Middle frontal gyrus (tissue), 1 donor: ENCODE measurements at regions not wholly inside any gene's neighbourhood (a gene's known extent, or its start where the extent isn't known, plus 50 kb on each side); places are given as distances from the start of the nearest gene placed in this dataset.

Experiments
- DNase-seq: peaks from one replicate; pipeline ENCODE4 v3.0.0-alpha.2; 2015; ENCODE audit warnings: low spot score; ENCODE audit errors: extremely low spot score

DNA sequence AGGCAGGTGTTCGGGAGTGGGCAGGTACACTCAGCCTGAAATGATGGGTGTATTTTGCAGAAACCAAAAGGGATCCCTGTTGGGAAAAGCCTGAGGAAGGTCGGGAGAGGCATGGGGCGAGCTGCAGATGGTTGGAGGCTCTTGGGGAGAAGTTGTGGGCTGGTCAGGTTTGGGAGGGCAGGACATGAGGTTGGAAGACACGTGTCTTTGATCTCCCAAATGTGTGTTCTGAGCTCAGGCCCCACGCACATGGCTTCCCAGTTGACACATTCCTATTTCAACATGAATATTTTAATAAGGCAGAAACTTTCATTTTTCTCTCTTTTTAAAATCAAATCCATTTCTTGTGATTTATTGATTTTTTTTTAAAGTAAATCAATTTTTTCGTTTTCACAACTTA, 1003.3 kb downstream of the TBC1D22A start:
- no peak for DNase-seq

DNA sequence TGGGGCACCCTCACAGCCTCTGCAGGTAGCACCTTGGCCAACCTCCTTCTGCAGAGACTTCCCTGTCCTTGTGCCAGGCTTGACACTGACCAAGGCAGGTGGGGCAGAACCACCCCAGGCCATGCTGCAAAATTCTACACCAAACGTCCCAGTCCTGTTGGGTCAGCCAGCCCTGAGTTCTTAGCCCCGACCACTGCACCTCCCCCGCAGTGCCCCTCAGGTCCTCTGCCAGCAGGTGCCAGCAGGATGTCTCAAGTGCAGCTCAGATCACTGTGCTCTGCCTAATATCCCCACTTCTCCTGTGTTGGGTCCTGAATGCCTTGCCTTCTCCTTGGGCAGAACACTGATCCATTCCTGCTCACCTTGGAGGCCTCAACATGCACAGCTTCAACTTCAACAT, 999.7 kb downstream of the TBC1D22A start:
- no peak for DNase-seq

DNA sequence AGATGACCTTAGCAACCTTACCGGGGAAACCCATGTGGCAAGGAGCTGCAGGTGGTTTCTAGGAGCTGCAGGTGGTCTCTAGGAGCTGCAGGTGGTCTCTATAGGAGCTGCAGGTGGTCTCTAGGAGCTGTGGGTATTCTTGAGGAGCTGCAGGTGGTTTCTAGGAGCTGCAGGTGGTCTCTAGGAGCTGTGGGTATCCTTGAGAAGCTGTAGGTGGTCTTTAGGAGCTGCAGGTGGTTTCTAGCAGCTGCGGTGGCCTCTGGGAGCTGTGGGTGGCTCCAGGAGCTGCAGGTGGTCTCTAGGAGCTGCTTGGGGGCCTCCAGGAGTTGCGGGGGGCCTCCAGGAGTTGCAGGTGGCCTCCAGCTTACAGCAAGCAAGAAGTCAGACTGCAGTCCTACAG, 997.5 kb downstream of the TBC1D22A start:
- DNase-seq, result no peak

DNA sequence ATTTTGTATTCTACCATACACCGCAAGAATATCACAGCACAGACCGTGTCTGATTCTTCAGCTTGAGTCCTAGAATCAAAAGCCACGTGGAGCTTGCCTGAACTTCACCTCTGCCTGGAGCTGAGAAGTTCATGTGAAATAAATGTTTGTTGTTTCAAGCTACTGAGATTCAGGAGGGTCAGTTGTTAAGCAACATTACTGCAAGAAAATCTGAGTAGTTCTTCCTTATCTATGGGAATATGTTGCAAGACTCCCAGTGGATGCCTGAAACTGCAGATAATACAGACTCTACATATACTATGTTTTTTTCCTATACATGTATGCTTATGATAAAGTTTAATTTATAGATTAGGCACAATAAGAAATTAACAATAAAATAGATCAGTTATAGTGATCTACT, 995.3 kb downstream of the TBC1D22A start:
- DNase-seq, result no peak

DNA sequence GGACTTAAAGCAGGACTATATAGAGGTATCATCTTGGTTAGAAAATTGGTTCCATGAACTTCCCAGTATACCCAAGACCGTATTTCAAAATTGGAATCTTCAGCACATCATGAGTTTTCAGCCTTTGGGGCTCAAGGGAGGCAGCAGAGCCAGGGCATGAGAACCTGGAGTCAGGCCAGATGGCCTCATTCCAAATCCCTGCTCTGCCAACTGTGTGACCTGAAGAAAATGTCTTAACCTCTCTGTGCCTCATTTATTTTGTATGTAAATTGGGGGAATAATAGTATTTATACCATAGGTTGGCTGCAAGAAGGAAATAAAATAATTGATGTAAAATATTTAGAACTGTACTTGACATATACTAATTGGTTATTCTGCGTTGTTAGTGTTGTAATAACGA, 987.6 kb downstream of the TBC1D22A start:
- DNase-seq, result no peak

DNA sequence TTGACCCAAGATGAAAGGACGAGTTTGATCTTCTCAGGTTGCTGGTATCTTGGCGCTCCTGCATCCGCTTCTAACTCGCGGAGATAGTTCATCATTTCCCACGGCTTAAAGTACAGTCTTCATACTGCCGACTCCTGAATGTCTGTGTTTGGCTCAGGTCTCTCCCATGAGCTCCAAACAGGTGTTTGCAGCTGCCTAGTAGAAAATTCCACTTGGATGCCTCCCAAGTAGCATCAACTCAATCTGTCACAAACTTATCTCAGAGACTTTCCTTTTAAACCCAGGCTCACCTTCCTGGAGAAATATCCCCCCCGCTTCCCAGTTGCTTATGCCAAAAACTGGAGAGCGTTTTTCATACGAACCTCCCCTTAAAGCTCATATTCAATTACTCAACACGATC, 986.5 kb downstream of the TBC1D22A start:
- DNase-seq, result no peak

DNA sequence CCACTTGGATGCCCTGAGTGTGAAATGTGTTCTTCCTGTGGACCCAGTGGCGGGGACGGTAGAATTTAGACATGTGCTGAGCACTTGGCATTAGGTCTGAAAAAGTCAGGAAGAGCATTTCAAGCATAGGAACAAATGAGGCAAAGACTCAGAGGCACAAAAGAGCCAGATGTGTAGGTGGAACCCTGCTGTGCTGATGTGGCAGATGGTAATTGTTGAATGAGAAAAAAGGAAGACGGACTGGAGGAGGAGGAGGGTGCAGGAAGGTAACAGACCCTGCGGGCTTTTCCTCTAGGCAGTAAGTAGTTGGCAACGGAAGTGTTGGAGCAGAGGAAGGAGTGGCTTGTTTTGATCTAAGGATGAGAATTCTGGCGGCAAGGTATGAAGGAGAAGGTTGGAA, 985.8 kb downstream of the TBC1D22A start:
- no peak for DNase-seq

DNA sequence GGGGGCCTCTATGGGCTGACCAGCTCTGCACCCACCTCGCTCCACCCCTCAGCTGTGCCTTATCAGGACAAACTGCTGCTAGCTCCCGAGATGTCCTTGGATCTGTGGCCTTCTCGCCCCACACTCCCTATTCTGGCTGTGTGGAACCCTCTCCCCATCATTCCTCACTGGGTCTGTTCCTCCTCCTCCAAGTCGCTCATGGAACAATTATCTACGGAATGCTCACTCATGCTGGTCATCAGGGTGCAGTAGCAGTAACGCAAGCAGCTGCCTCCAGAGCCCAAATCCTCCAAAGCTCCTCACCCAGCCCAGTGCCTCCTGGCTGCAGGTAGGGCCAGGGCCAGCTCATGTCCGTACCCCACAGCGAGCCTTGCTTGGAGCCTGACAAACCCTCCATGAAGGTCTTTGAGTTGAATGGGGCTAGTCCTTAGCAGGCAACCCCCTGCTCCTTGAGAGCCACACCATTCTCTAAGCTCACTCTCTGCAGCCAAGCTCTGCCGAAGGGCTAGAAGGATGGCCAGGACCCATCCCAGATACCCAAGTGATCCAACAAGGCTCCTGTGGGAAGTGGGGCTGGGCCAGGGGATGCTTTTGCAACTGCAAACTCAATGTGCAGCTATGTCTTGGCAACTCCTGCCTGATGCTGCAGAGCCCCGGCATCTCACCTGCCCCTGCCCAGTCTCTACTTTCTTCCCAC, 977.8 kb downstream of the TBC1D22A start:
- no peak for DNase-seq

DNA sequence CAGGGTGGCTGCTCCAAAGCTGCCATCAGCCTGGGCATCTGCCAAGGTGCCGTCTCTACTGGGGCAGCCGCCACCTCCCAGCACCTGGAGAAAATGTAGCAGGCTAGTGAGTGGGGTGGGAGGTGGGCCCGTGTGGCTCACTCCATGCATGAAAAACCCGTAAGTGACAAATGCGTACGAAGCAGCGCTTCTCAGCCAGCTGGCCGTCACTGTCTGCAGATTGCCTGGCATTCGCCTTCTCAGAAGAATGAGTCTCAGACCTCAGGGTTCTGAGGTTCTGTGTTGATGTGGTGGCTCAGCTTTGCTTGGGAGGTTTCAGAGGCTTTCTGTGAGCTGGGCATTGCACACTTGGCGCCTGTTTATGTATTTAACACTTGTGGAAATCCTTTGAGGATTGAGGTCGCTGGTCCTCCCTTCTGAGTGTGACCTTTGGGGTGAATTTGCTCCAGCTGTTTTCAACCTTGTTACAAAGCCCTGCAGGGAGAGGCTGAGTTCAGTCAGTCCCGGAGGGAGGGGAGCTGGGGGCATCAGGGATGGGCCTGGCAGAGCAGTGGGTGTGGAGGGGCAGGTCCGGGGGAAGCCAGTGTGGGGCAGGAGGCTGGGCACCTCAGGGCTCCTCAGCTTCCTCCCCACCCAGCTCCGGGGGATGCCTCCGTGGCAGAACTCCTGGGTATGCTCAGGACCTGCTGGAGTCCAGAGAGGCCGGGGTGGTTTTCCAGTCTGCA, 977.0 kb downstream of the TBC1D22A start:
- no peak for DNase-seq

DNA sequence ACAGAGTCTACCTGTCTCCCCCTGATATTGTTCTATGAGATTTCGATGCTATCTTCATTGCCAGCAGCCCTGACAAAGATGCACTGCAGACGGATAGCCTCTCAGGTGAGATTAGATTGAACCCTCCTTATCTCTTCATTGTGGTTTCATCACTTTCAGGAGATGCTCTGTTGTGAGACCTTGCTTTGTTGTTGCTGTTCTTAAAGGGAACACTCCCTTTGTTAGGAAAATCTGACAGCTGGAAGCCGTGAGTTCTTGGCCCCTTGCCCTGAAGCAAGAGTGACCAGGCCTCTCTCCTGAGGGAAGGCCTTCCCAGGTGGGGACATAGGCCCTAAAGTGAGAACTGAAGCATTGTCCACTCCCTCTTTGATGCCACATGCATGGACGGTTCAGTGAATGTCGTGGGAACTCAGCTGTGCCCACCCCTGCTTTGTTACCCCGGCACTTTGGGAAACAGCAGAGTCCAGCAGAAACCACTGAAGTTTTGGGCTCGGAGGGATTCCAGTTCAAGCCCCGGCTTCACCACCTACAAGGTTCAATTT, 976.1 kb downstream of the TBC1D22A start:
- DNase-seq, result no peak

DNA sequence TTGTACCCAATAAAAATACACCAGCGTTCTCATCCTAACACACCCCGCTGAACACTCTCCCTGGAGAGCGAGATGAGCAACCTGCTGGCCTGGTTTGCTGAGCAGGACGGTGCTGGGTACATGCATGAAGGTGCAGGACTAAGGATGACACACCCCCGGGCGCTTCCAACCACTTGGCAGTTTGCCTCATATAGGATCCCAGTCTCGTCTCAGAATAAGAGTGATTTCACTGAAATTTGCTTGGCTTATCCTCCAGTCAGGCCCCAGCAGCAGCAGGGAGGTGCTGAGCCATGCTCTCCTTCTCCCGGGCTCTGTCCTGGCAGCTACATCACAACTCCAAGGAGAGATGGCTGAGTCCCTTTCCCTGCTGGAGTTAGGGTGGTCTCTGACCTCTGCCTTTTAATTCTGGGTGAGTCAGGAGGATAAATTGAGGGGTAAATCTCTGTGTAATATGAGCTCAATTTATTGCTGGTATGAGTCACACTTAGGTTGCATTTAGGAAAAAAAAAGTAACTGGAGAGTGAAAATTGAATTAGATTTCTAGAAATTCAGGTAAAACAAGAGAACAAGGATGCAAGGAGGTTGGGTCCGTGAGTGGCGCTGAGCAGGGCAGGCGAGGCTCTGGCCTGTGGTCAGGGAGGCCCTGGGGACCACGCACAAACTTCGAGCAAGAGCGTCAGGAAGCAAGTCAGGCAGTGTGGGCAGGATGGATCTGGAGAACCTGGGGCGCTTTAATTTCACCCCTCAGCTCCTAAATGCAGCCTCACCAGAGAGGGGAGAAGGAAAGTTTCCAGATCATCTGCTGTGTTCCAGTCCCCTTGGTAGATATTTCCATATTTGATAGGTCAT, 974.0 kb downstream of the TBC1D22A start:
- DNase-seq, result no peak

DNA sequence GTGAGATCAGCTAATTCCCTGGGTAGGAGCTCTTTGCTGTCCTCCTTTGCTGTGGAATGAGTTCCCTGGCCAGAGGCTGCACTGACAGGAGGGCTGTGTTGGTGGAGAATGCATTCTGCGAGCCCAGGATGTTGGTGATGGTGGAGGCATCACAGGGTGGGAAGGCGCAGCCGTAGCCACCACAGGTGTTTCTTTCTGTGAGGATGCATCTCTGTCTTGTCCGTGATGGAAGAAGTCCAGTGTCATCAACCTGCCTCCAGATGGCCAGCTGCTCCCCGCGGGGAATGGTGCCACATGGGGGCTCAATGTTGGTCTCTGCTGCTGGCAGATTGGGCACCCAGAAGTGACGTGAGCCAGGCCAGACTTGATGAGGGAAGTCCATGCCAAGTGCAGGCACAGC, 972.1 kb downstream of the TBC1D22A start:
- no peak for DNase-seq

DNA sequence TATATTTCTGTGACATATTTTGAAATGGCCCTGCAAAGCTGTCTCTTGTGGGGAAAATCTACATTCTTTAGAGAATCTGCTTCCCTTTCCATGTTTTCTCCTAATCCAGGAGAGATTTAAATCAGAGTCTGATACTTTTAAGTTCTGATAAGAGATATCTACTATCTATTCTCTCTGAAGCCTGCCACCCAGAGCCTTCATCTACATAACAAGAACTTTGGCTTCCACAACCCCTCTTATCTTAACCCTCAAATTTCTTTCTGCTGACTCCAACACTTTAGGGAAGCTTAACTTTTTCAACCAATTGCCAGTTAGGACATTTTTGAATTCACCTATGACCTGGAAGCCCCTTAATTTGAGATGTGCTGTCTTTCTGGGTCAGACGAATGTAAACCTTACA, 965.2 kb downstream of the TBC1D22A start:
- DNase-seq, result no peak

DNA sequence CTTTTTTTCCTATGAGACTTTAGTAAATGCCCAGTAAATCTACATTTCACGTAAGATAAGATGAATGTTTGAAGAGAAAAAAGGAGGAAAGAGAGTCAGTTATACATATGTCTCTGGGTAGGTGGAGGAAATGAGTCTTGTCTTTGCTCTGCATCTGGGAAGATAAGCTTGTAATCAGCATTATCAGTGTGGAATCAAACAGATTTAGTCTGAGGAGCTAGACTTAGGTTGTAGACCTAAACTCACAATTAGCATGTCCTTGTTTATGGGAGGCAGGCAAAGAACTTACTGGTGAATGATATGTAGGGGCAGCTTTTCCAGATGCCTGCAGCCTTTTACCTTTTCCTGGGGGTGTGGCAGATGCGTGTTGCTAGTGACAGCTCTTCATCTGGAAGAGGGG, 962.3 kb downstream of the TBC1D22A start:
- no peak for DNase-seq

DNA sequence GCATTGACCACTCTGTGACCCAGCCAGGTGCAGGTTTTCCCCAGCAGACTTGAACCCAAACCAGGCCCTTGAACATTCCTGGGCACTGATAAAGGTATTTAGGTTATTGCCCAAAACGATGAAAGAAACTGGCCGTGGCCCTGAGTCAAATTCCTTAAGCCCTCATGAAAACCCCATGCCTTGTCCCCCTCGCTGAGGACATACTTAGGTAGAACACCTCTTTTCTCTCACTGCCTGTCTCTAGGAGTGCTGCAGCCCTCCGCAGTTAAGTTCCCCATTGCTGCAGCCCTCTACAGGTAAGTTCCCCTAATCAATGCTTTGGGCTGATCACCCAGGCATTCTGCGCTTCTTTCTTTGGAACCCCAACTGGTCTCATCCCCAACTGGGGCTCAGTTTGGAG, 961.6 kb downstream of the TBC1D22A start:
- no peak for DNase-seq

DNA sequence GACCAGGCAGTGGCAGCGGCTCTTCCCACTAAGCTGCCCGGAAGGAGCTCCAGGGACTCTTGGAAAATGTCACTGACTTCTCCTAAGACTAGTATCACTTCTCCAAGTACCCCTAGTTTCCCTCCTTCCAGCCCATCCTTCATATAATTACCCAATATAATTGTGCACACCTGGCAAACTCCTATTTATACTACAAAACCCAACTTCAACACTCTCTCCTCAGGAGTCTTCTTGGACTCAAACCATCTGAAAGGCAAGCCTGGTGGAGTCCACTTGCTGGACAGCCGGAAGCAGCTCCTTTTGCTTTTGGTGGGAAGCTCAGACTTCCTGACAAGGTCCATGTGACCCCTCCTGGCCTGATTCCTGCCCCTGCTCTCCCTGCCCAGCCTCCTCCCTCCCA, 955.9 kb downstream of the TBC1D22A start:
- no peak for DNase-seq

DNA sequence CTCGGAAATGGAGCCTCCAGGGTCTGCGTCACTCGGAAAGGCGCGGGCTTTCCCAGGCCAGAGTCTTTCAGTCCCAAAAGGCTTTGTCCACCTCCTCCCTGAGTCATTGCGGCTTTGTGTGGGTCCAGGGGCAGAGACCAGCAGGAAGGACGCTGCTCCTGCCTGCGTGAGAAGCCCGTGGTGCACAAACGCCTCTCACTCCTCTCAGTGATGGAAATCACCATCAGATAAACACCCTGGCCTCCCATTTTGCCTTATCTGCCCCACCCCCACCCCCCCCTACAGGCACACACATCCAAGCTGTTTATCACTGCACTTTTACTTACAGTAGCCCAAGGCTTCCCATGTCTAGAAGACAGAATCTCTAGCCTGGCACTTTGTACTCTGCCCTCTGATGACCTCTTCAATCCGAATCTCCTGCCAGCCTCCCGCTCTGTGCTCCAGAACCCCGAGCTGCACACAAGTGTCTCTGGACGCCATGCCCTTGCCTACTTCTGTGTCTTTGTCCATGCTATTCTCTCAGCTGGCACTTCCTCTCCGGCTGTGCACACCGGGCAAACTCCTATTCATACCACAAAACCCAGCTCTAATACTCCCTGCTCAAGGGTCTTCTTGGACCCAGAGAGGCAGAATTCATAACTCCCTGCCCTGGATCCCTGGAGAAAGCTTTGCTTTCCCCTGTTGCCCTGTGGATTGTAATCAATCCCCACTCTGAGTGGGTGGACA, 954.6 kb downstream of the TBC1D22A start:
- no peak for DNase-seq

DNA sequence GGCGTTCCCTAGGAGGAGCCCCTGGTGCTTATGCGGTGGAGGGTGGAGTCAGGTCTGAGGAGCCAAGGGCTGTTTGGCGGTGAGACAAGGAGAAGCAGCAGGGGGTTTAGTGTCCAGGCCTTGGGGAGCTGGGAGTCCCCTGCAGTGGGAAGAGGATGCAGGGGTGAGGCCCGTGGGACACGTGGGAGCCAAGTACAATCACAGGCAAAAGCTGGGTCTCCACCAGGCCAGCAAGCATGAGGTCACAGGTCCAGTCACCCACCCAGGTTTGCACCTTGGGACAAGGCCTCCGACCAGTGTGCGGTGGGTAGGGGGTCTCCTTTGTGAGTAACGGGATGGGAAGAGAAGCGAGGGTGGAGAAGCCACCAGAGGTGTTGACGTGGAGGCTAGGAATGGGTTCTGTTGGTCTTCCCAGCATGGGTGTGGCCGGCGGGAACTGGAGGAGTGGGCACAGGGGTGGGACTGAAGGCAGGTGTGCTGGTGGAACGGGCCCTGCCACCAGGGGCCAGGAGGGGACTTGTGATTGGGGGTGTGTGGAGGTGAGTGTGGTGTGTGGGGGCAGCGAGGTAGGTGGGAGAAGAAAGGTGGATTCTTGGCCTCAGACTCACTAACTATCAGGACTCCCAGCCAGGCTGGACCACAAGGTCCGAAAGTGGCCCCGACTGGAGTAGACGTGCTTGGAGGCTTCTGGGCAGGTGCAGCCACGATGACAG, 953.6 kb downstream of the TBC1D22A start:
- DNase-seq, result no peak

DNA sequence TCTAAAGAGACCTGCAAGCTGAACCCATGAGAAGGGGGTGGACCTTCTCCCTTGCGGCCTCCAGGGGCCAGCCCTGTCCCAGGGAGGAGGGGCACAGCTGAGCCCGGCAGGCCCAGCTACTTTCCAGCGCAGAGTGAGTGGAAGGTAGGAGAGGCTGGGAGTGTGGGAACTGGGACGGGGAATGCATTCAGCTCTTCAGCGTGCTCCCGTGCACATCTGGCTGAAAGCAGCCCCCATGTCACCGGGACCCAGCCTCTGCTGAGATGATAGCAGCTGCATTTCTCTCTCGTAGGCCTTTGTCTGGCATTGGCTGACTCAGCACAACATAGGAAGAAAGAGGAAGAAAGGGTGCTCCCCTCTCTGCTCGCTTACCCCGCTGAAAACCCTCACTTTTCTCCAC, 951.5 kb downstream of the TBC1D22A start:
- DNase-seq, result no peak

DNA sequence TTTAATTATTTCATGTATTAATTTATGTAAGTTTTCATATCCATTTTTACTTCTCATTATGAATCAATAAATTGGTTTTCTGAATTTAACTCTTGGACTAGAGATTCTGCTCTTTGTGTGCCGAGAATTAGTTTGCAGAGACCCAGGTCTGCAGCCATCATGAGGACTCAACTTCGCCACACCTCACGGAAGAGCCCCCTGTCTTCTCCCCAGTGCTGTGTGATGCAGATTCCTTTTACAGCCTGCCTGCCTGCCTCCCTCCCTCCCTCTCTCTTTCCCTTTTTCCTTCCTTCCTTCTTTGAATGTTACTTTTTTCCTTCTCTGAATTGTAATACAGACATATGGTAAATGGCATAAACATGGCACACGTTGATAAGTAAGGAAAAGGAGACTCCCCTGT, 947.7 kb downstream of the TBC1D22A start:
- DNase-seq, result no peak

DNA sequence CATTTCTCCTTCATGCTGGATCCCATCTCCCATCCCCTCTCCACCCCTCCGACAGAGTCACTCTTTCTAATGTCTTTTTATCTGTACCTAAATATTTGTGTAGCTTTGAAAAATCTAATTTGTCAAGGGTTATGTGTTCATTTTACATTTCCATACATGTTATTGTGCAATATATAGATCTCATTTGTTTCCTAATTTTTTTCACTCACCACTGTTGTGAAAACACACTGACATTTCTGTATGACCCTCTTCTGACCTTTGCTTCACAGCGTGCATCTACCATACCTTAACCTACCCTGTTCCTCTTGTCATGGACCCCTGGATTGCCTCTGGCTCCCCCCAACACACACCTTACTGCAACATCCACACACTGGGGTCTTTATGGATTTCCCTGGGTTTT, 942.9 kb downstream of the TBC1D22A start:
- DNase-seq, result no peak
